ENCODE measurements at regions not wholly inside any gene's neighbourhood (a gene's known extent, or its start where the extent isn't known, plus 50 kb on each side); places are given as distances from the start of the nearest gene placed in this dataset.

DNA sequence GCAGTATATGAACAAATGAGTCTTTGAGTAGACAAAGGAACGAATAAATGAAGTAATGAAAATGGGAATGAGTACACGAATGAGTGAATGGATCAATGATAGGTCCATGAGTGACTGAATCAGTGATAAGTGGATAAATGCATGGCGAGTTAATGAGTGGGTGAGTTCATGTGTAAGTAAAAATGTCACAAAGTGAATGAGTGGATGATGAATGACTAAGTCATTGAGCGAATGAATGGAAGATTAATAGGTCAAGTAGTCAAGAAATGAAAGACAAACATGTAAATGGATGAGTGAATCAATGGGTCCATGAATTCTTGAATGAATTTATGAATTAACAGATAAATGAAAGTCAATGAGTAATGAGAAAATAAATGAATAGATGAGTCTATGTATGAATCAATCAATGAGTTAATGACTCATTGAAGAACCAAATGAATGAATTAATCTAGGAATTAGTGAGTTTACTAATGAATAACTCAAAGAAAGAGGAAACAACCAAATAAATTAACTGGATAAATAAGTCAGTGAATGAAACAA, 97.3 kb upstream of the RTL1 start:
- no peak for TF ChIP-seq GATA2 (IDR thresholded peaks at IDR 0.05; ENCODE audit: low read depth, low read length)
- no peak for TF ChIP-seq GATA3 (IDR thresholded peaks at IDR 0.05; ENCODE audit: low read depth, low read length)
